ENCODE measurements at regions not wholly inside any gene's neighbourhood (a gene's known extent, or its start where the extent isn't known, plus 50 kb on each side); places are given as distances from the start of the nearest gene placed in this dataset.

GRCh38 chr10:113241599-113242360 is 291.7 kb downstream of the TCF7L2 start:
- Histone ChIP-seq H3K27ac (ENCODE audit: low read depth, low read length, poor library complexity, severe bottlenecking) (no peak overlapping the region), H3K36me3 (ENCODE audit: insufficient read depth, low read length, poor library complexity, severe bottlenecking) (no peaks in the 10 kb centered on the region), H3K27me3 (replicated peaks; ENCODE audit: insufficient read depth, low read depth, low read length, poor library complexity) (peaks cover 12% of the 10 kb centered on the region), H3K4me3 (ENCODE audit: low read depth, low read length, poor library complexity, severe bottlenecking) (no peak overlapping the region), H3K9me3 (ENCODE audit: low read depth, low read length, poor library complexity, severe bottlenecking) (no peaks in the 10 kb centered on the region), H3K4me1 (ENCODE audit: insufficient read depth, low read length, poor library complexity, severe bottlenecking) (no peaks in the 10 kb centered on the region)
- TF ChIP-seq, protein P1, sequence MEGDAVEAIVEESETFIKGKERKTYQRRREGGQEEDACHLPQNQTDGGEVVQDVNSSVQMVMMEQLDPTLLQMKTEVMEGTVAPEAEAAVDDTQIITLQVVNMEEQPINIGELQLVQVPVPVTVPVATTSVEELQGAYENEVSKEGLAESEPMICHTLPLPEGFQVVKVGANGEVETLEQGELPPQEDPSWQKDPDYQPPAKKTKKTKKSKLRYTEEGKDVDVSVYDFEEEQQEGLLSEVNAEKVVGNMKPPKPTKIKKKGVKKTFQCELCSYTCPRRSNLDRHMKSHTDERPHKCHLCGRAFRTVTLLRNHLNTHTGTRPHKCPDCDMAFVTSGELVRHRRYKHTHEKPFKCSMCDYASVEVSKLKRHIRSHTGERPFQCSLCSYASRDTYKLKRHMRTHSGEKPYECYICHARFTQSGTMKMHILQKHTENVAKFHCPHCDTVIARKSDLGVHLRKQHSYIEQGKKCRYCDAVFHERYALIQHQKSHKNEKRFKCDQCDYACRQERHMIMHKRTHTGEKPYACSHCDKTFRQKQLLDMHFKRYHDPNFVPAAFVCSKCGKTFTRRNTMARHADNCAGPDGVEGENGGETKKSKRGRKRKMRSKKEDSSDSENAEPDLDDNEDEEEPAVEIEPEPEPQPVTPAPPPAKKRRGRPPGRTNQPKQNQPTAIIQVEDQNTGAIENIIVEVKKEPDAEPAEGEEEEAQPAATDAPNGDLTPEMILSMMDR (conservative IDR thresholded peaks at IDR 0.05; ENCODE audit: low read depth, low read length) = no peak
- TF ChIP-seq EZH2 (IDR thresholded peaks at IDR 0.05; ENCODE audit: borderline replicate concordance, low read depth, low read length, poor library complexity, severe bottlenecking) = no peak
- BruUV-seq (replicated peaks) = no TSS peak
- ChIA-PET POLR2A (ENCODE audit: low non-redundant PET) (no interaction called here), CTCF (no interaction called here)
- intact Hi-C loops (cut with micrococcal nuclease; ENCODE audit: unreplicated experiment) = no loop called here
- no peak for DNase-seq (ENCODE audit: low spot score)

DNA sequence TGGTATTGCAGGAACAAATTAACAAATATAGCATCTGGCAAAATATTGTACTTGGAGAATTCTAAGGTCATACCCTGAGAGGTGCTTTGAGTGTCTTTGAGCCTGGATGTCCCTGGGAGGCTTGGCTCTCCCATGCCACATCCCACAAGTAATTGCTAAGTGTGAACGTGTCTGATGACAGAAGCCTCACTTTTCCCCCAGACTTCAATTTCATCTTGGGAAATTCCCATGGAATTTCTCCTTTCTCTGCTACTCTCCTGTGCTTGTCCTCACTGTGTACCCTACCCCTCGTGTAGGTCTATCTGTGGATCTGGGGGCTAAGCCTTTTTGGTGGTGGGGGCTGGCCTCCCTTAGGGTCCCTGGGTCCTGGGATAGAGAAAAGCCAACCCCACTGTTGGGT is 293.3 kb downstream of the TCF7L2 start:
- ChIA-PET CTCF (no interaction called here), POLR2A (ENCODE audit: low non-redundant PET) (no interaction called here)
- Histone ChIP-seq H3K4me1 (ENCODE audit: insufficient read depth, low read length, poor library complexity, severe bottlenecking) (no peaks in the 10 kb centered on the region), H3K27me3 (replicated peaks; ENCODE audit: insufficient read depth, low read depth, low read length, poor library complexity) (peaks cover 12% of the 10 kb centered on the region), H3K36me3 (ENCODE audit: insufficient read depth, low read length, poor library complexity, severe bottlenecking) (no peaks in the 10 kb centered on the region), H3K4me3 (ENCODE audit: low read depth, low read length, poor library complexity, severe bottlenecking) (no peak overlapping the region), H3K9me3 (ENCODE audit: low read depth, low read length, poor library complexity, severe bottlenecking) (no peaks in the 10 kb centered on the region), H3K27ac (ENCODE audit: low read depth, low read length, poor library complexity, severe bottlenecking) (no peak overlapping the region)
- intact Hi-C loops (cut with micrococcal nuclease; ENCODE audit: unreplicated experiment) = no loop called here
- TF ChIP-seq, protein P1 (conservative IDR thresholded peaks at IDR 0.05; ENCODE audit: low read depth, low read length) = no peak
- no peak for TF ChIP-seq EZH2 (IDR thresholded peaks at IDR 0.05; ENCODE audit: borderline replicate concordance, low read depth, low read length, poor library complexity, severe bottlenecking)
- DNase-seq (ENCODE audit: low spot score) = no peak
- no TSS peak for BruUV-seq (replicated peaks)

DNA sequence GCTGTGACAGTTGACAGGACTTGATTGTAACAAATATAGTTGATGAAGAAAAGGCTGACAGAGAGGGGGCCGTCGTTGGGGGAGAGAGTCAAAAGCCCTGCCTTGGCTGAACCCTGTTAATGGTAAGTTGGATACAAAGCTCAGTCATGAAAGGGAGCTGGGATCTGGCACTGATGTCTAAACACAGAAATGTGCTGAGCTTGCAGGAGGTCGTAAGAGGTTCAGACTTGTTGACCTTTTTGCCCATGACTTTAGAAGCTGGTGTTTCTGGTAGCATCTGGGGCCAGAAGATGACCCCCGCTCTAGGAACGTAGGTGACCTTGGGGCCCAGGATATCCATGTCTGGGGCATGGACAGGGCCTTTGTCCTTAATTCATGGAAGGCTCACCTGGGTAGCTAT is 294.7 kb downstream of the TCF7L2 start:
- POLR2A ChIA-PET (ENCODE audit: low non-redundant PET) = no interaction called here
- Histone ChIP-seq H3K27ac (ENCODE audit: low read depth, low read length, poor library complexity, severe bottlenecking) (no peak overlapping the region), H3K36me3 (ENCODE audit: insufficient read depth, low read length, poor library complexity, severe bottlenecking) (no peaks in the 10 kb centered on the region), H3K9me3 (ENCODE audit: low read depth, low read length, poor library complexity, severe bottlenecking) (no peaks in the 10 kb centered on the region), H3K4me1 (ENCODE audit: insufficient read depth, low read length, poor library complexity, severe bottlenecking) (no peaks in the 10 kb centered on the region), H3K4me3 (ENCODE audit: low read depth, low read length, poor library complexity, severe bottlenecking) (no peak overlapping the region), H3K27me3 (replicated peaks; ENCODE audit: insufficient read depth, low read depth, low read length, poor library complexity) (peaks cover 6% of the 10 kb centered on the region)
- intact Hi-C loops (cut with micrococcal nuclease; ENCODE audit: unreplicated experiment) = no loop called here
- TF ChIP-seq, protein P1 (conservative IDR thresholded peaks at IDR 0.05; ENCODE audit: low read depth, low read length) = no peak
- no peak for TF ChIP-seq EZH2 (IDR thresholded peaks at IDR 0.05; ENCODE audit: borderline replicate concordance, low read depth, low read length, poor library complexity, severe bottlenecking)
- no peak for DNase-seq (ENCODE audit: low spot score)
- BruUV-seq (replicated peaks) = no TSS peak
- CTCF ChIA-PET = no interaction called here
